ENCODE measurements at regions not wholly inside any gene's neighbourhood (a gene's known extent, or its start where the extent isn't known, plus 50 kb on each side); places are given as distances from the start of the nearest gene placed in this dataset.

DNA sequence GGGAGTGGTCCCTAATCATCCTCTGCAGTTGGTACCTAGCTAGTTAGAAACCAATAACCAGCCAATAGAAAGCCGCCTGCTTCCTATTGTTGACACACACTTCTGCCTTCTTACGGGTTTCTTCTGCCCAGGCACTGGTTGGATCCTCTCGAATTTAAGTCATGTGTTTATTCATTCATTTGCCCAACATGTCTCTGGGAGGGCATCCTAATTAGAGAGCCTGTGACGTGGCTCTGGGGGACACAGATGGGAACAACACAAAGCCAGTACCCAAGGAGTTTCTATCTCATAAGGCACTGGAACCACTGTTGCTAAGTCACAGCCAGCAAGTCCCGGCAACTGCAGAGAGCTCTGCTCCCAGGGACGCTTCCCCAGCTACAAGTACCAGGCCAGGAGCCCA lies 300.7 kb upstream of the TNRC6C start:
- TF ChIP-seq EGR1 (IDR thresholded peaks at IDR 0.05) (no peak), RAD21 (IDR thresholded peaks at IDR 0.05; ENCODE audit: low read depth) (no peak), EP300 (IDR thresholded peaks at IDR 0.05; ENCODE audit: borderline replicate concordance) (no peak), CREB1 (IDR thresholded peaks at IDR 0.05; ENCODE audit: low read depth) (no peak), FOXM1 (IDR thresholded peaks at IDR 0.05; ENCODE audit: borderline replicate concordance, low read depth) (no peak), YY1 (IDR thresholded peaks at IDR 0.05; ENCODE audit: low read depth) (no peak), TCF12 (IDR thresholded peaks at IDR 0.05; ENCODE audit: low read depth) (no peak), ZBTB7A (IDR thresholded peaks at IDR 0.05; ENCODE audit: low read depth) (no peak), CEBPB (IDR thresholded peaks at IDR 0.05) (no peak), TAF1 (IDR thresholded peaks at IDR 0.05; ENCODE audit: low read depth) (no peak), TEAD4 (IDR thresholded peaks at IDR 0.05) (no peak), NFIC (IDR thresholded peaks at IDR 0.05) (no peak)
- TF ChIP-seq, protein P1, sequence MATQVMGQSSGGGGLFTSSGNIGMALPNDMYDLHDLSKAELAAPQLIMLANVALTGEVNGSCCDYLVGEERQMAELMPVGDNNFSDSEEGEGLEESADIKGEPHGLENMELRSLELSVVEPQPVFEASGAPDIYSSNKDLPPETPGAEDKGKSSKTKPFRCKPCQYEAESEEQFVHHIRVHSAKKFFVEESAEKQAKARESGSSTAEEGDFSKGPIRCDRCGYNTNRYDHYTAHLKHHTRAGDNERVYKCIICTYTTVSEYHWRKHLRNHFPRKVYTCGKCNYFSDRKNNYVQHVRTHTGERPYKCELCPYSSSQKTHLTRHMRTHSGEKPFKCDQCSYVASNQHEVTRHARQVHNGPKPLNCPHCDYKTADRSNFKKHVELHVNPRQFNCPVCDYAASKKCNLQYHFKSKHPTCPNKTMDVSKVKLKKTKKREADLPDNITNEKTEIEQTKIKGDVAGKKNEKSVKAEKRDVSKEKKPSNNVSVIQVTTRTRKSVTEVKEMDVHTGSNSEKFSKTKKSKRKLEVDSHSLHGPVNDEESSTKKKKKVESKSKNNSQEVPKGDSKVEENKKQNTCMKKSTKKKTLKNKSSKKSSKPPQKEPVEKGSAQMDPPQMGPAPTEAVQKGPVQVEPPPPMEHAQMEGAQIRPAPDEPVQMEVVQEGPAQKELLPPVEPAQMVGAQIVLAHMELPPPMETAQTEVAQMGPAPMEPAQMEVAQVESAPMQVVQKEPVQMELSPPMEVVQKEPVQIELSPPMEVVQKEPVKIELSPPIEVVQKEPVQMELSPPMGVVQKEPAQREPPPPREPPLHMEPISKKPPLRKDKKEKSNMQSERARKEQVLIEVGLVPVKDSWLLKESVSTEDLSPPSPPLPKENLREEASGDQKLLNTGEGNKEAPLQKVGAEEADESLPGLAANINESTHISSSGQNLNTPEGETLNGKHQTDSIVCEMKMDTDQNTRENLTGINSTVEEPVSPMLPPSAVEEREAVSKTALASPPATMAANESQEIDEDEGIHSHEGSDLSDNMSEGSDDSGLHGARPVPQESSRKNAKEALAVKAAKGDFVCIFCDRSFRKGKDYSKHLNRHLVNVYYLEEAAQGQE (IDR thresholded peaks at IDR 0.05; ENCODE audit: low read depth) = no peak
- TF ChIP-seq, protein P2, sequence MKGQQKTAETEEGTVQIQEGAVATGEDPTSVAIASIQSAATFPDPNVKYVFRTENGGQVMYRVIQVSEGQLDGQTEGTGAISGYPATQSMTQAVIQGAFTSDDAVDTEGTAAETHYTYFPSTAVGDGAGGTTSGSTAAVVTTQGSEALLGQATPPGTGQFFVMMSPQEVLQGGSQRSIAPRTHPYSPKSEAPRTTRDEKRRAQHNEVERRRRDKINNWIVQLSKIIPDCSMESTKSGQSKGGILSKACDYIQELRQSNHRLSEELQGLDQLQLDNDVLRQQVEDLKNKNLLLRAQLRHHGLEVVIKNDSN (IDR thresholded peaks at IDR 0.05) = no peak
- TF ChIP-seq, protein P3, sequence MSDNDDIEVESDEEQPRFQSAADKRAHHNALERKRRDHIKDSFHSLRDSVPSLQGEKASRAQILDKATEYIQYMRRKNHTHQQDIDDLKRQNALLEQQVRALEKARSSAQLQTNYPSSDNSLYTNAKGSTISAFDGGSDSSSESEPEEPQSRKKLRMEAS (IDR thresholded peaks at IDR 0.05) = no peak

- TF ChIP-seq, protein P2 (IDR thresholded peaks at IDR 0.05) = no peak
- TF ChIP-seq, protein P1 (IDR thresholded peaks at IDR 0.05; ENCODE audit: low read depth) = no peak
- TF ChIP-seq EP300 (IDR thresholded peaks at IDR 0.05; ENCODE audit: borderline replicate concordance) = no peak
- TF ChIP-seq FOXM1 (IDR thresholded peaks at IDR 0.05; ENCODE audit: borderline replicate concordance, low read depth) = no peak
- TF ChIP-seq EGR1 (IDR thresholded peaks at IDR 0.05) = no peak
These were observed 298.0 kb upstream of the TNRC6C start for GRCh38 chr17:77660524-77660923.

DNA sequence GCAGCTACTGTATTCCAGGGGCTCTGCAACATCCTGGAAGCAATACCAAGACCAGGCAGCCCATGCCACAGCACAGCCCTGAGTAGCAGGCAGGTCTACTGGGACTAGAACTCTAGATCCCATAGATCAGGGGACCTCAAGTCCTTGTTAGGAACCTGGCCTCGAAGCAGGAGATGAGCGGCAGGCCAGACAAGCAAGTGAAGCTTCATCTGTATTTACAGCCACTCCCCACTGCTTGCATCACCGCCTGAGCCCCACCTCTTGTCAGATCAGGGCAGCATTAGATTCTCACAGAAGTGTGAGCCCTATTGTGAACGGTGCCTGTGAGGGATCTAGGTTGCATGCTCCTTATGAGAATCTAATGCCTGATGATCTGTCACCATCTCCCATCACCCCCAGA lies 295.7 kb upstream of the TNRC6C start:
- no peak for TF ChIP-seq CEBPB (IDR thresholded peaks at IDR 0.05)
- TF ChIP-seq FOXM1 (IDR thresholded peaks at IDR 0.05; ENCODE audit: borderline replicate concordance, low read depth) = no peak
- TF ChIP-seq, protein P3 (IDR thresholded peaks at IDR 0.05) = no peak
- TF ChIP-seq TEAD4 (IDR thresholded peaks at IDR 0.05) = no peak
- no peak for TF ChIP-seq EP300 (IDR thresholded peaks at IDR 0.05; ENCODE audit: borderline replicate concordance)
- TF ChIP-seq EGR1 (IDR thresholded peaks at IDR 0.05) = no peak
- TF ChIP-seq, protein P2 (IDR thresholded peaks at IDR 0.05) = no peak
- no peak for TF ChIP-seq TCF12 (IDR thresholded peaks at IDR 0.05; ENCODE audit: low read depth)
- TF ChIP-seq CREB1 (IDR thresholded peaks at IDR 0.05; ENCODE audit: low read depth) = no peak
- no peak for TF ChIP-seq ZBTB7A (IDR thresholded peaks at IDR 0.05; ENCODE audit: low read depth)
- no peak for TF ChIP-seq TAF1 (IDR thresholded peaks at IDR 0.05; ENCODE audit: low read depth)
- TF ChIP-seq, protein P1 (IDR thresholded peaks at IDR 0.05; ENCODE audit: low read depth) = no peak
- TF ChIP-seq RAD21 (IDR thresholded peaks at IDR 0.05; ENCODE audit: low read depth) = no peak
- TF ChIP-seq YY1 (IDR thresholded peaks at IDR 0.05; ENCODE audit: low read depth) = no peak
- TF ChIP-seq NFIC (IDR thresholded peaks at IDR 0.05) = no peak

DNA sequence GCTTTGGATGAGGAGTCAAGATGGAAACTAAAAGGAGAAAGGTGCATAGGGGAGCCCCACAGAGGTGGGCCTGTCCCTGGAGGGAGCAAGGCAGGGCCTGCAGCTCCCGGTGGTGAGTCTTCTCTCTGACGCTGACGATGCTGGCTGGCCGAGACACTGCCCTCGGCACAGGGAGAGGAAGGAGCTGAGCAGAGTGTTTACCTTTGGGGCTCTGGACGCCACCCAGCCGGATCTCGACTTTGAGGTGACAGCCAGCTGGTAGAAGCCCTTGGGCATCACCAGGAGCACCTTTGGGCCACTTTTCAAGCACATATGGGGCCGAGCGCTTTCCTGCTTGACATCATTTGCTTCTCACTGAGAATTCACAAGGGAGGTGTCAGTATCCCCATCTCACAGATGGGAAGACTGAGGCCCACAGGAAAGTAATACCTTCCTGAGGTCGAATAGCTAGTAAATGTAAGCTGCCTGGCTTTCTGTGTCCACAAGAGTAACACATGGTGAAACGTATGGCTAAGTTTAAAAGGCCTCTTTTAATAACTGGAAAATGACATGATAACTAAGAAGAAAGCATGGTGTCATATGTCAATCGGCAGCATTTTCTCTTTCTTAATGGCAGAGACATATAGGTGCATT lies 294.3 kb upstream of the TNRC6C start:
- TF ChIP-seq EP300 (IDR thresholded peaks at IDR 0.05; ENCODE audit: borderline replicate concordance) = no peak
- TF ChIP-seq, protein P2 (IDR thresholded peaks at IDR 0.05) = no peak
- no peak for TF ChIP-seq EGR1 (IDR thresholded peaks at IDR 0.05)
- no peak for TF ChIP-seq TEAD4 (IDR thresholded peaks at IDR 0.05)
- no peak for TF ChIP-seq FOXM1 (IDR thresholded peaks at IDR 0.05; ENCODE audit: borderline replicate concordance, low read depth)
- TF ChIP-seq TCF12 (IDR thresholded peaks at IDR 0.05; ENCODE audit: low read depth) = no peak
- TF ChIP-seq, protein P1 (IDR thresholded peaks at IDR 0.05; ENCODE audit: low read depth) = no peak
- no peak for TF ChIP-seq RAD21 (IDR thresholded peaks at IDR 0.05; ENCODE audit: low read depth)
- TF ChIP-seq NFIC (IDR thresholded peaks at IDR 0.05) = no peak
- no peak for TF ChIP-seq CEBPB (IDR thresholded peaks at IDR 0.05)
- TF ChIP-seq TAF1 (IDR thresholded peaks at IDR 0.05; ENCODE audit: low read depth) = no peak
- no peak for TF ChIP-seq ZBTB7A (IDR thresholded peaks at IDR 0.05; ENCODE audit: low read depth)
- TF ChIP-seq, protein P3 (IDR thresholded peaks at IDR 0.05) = no peak
- no peak for TF ChIP-seq YY1 (IDR thresholded peaks at IDR 0.05; ENCODE audit: low read depth)
- TF ChIP-seq CREB1 (IDR thresholded peaks at IDR 0.05; ENCODE audit: low read depth) = no peak

All from Ishikawa (cell line).